BE2C (cell line): ENCODE measurements at regions not wholly inside any gene's neighbourhood (a gene's known extent, or its start where the extent isn't known, plus 50 kb on each side); places are given as distances from the start of the nearest gene placed in this dataset.

Experiments
- DNase-seq: peaks from one replicate; pipeline ENCODE4 v3.0.0-alpha.2; 2020
- H3K27me3 ChIP-seq: fragments of 250-450 bp; sonication (Bioruptor Pico); 2 replicates; pipeline ENCODE4 v1.5.1; 2020; ENCODE audit warnings: mild to moderate bottlenecking
- H3K36me3 ChIP-seq: fragments of 250-450 bp; sonication (Bioruptor Pico); 2 replicates; pipeline ENCODE4 v1.5.1; 2020; ENCODE audit warnings: mild to moderate bottlenecking
- H3K4me1 ChIP-seq: fragments of 250-450 bp; sonication (Bioruptor Pico); 2 replicates; pipeline ENCODE4 v1.5.1; 2020
- H3K4me3 ChIP-seq: 2 replicates; pipeline ENCODE4 v1.5.1; 2011; ENCODE audit warnings: low read depth, low read length
- H3K9me3 ChIP-seq: fragments of 250-450 bp; sonication (Bioruptor Pico); 2 replicates; pipeline ENCODE4 v1.5.1; 2020
- TF ChIP-seq, protein P1 (sequence below): IDR thresholded peaks from 2 replicates; pipeline ENCODE4 v1.5.1; 2012; ENCODE audit warnings: mild to moderate bottlenecking, low read depth, low read length

DNA sequence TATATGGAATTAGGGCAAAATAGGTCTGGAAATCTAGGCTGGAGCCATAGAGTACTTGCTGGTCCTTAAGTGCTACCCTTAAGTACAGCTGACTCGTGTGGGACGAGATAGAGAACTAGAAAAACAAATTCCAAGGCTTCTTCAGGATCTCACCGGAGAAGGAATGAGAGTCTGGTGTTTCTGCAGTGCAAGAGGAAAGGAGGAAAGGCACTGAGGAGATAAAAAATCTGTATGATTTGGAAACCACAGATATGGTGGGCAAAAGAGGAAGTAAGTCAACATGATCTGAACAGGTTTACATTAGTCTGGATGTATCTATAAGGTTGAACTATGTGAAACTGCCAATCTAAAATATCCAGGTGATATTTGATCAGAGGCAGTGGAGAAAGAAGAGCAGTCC is 134.4 kb upstream of the SOX5 start:
- no peak overlapping the region for H3K4me3 ChIP-seq
- TF ChIP-seq, protein P1, sequence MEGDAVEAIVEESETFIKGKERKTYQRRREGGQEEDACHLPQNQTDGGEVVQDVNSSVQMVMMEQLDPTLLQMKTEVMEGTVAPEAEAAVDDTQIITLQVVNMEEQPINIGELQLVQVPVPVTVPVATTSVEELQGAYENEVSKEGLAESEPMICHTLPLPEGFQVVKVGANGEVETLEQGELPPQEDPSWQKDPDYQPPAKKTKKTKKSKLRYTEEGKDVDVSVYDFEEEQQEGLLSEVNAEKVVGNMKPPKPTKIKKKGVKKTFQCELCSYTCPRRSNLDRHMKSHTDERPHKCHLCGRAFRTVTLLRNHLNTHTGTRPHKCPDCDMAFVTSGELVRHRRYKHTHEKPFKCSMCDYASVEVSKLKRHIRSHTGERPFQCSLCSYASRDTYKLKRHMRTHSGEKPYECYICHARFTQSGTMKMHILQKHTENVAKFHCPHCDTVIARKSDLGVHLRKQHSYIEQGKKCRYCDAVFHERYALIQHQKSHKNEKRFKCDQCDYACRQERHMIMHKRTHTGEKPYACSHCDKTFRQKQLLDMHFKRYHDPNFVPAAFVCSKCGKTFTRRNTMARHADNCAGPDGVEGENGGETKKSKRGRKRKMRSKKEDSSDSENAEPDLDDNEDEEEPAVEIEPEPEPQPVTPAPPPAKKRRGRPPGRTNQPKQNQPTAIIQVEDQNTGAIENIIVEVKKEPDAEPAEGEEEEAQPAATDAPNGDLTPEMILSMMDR, result no peak
- DNase-seq, result no peak
- H3K36me3 ChIP-seq, result no peaks in the 10 kb centered on the region
- no peaks in the 10 kb centered on the region for H3K9me3 ChIP-seq
- no peaks in the 10 kb centered on the region for H3K27me3 ChIP-seq
- H3K4me1 ChIP-seq, result no peaks in the 10 kb centered on the region

DNA sequence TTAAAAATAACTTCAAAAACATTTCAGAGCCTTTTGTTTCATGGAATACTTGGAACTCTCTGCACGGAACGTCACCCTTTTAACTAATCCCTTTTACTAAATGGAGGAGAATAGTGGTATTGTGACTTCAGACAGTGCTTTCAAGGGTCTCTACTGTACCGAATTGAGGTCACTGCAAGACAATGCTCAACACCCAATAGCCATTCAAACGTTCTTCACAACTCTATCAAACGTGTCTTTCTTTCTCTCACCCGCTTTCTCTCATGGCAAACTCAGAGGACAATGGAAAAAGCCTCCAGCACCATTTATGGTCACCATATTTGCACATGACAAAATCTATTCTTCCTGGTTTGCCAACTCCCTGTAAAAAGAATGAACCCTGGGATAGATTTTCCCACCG is 132.1 kb upstream of the SOX5 start:
- TF ChIP-seq, protein P1, result no peak
- DNase-seq, result no peak
- Histone ChIP-seq H3K27me3 (no peaks in the 10 kb centered on the region), H3K4me3 (no peak overlapping the region), H3K36me3 (no peaks in the 10 kb centered on the region), H3K4me1 (no peaks in the 10 kb centered on the region), H3K9me3 (no peaks in the 10 kb centered on the region)

DNA sequence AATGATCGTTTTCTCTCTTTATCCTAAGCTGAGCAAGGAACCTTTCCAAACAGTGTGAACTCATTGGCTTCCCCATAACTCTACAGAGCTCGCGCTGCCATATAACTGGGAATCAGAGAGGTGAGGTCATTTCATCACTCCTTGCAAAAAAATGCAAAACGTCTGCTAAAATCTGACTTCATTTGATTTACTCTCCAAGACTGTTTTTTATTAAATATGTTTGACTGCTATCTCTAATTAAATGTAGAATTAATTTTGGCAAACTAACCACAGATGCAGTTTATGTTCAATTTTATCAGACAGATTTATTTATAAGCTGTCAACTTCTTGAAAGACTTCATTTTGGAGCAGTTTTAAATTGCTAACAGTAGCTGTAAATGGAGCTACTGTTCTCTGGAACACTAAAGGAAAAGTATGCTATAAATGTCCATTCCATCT is 131.6 kb upstream of the SOX5 start:
- Histone ChIP-seq H3K36me3 (no peaks in the 10 kb centered on the region), H3K4me3 (no peak overlapping the region), H3K27me3 (no peaks in the 10 kb centered on the region), H3K9me3 (no peaks in the 10 kb centered on the region), H3K4me1 (no peaks in the 10 kb centered on the region)
- TF ChIP-seq, protein P1, result no peak
- DNase-seq, result no peak

DNA sequence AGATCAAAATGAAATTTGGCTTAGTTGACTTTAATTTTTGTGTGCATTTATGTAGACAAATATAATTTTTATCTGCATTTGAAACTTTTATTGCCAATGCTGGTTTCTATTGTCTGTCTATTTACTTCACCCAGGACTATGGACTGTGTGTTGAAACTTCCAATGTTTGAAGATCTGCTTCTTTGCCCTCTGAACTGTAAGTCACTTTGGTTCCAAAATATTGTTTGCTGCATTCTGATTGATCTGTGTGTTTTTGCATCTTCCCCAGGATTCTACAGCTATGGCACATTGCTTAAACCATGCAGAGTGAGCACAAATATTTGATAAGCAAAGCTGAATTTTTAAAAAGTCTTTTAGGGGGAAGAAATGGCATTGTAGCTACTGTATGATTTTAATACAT is 131.0 kb upstream of the SOX5 start:
- Histone ChIP-seq H3K4me1 (no peaks in the 10 kb centered on the region), H3K27me3 (no peaks in the 10 kb centered on the region), H3K9me3 (no peaks in the 10 kb centered on the region), H3K4me3 (no peak overlapping the region), H3K36me3 (no peaks in the 10 kb centered on the region)
- TF ChIP-seq, protein P1, result no peak
- no peak for DNase-seq

DNA sequence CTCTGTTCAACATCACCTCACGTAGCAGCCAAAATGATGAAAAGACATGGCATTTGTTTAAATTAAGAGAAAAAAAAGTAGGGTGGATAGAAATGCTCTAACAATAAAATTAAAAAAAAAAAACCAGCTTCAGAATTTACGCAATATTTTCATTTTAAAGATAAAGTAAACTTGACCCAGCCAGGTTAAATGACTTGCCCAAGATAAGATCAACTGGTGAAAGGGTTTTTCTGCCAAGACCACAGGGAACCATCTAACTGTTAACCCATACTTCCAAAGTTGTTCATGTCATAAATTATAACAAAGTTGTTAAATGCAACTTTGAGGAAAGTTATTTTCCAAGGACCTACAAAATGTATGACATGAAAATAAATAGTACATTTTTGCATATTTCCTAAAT is 129.6 kb upstream of the SOX5 start:
- H3K9me3 ChIP-seq, result no peaks in the 10 kb centered on the region
- H3K4me1 ChIP-seq, result no peaks in the 10 kb centered on the region
- H3K36me3 ChIP-seq, result no peaks in the 10 kb centered on the region
- TF ChIP-seq, protein P1, result no peak
- no peaks in the 10 kb centered on the region for H3K27me3 ChIP-seq
- DNase-seq, result no peak
- H3K4me3 ChIP-seq, result no peak overlapping the region

DNA sequence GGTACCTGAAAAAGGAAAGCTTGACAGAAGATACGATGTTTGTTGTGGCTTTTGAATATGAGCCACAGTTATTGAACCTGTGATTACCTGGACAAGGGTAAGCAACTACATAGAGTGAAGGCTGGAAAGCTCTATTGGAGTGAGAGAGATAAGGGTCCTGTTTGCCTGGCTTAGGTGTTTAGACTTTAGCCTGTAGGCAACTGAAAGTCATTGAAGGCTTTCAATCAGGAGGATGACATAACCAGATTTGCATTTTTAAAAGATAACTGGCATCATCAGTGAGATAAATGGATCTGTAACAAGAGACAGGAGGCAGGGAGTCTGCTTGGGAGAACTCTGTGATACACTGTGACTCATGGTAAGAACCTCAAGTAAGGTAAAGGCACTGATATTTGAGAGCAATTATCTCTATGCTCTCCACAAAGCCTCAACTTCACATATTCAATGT is 128.9 kb upstream of the SOX5 start:
- Histone ChIP-seq H3K36me3 (no peaks in the 10 kb centered on the region), H3K9me3 (no peaks in the 10 kb centered on the region), H3K27me3 (no peaks in the 10 kb centered on the region), H3K4me3 (no peak overlapping the region), H3K4me1 (no peaks in the 10 kb centered on the region)
- TF ChIP-seq, protein P1, result no peak
- no peak for DNase-seq
